Sigmoid colon (tissue), 4 donors: ENCODE measurements at regions not wholly inside any gene's neighbourhood (a gene's known extent, or its start where the extent isn't known, plus 50 kb on each side); places are given as distances from the start of the nearest gene placed in this dataset.

ENCODE experiments used
- EP300 ChIP-seq, 4 donors: sonication (generic); formaldehyde crosslinking; IDR thresholded peaks; one replicate each; pipeline ENCODE4 v1.6.1; 2017; ENCODE audit warnings: antibody characterized with exemption in 4 of 4
- POLR2A ChIP-seq, 2 donors: fragments of 450-650 bp; IDR thresholded peaks; one replicate each; pipeline ENCODE4 v1.6.1; 2016; ENCODE audit warnings: antibody characterized with exemption in 2 of 2, mild to moderate bottlenecking in 2 of 2, moderate library complexity in 2 of 2
- POLR2AphosphoS5 ChIP-seq, 4 donors: sonication (generic); formaldehyde crosslinking; IDR thresholded peaks; one replicate each; pipeline ENCODE4 v1.6.1; 2017; ENCODE audit warnings: antibody characterized with exemption in 4 of 4
- TF ChIP-seq, protein P1 (sequence below), 4 experiments: fragments of 450-650 bp in 3 of 4; fragments of 200-600 bp in 1 of 4; IDR thresholded peaks; one replicate each; pipeline ENCODE4 v1.5.1; 2016 to 2019; ENCODE audit warnings: antibody characterized with exemption in 4 of 4, mild to moderate bottlenecking in 3 of 4, moderate library complexity in 2 of 4

DNA sequence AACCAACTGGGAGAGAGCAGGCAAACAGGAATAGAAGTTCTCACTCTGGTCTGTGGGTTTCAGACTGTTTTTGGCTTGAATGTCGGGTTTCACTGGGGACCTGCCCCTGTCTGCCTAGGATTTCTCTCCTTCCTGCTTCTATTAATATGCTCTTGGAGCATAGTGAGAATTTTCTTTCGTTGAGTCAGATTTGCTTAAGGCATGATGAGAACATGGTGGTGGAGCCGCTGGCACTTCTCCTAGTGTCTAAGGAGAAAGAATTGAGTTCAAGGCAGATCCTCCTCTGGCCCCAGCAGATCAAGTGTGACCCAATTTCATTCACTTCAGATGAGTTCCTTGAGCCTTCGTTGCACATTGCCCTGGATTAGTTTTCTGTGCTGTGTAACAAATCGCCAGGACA is 103.9 kb upstream of the HS6ST1 start:
- TF ChIP-seq, protein P1, sequence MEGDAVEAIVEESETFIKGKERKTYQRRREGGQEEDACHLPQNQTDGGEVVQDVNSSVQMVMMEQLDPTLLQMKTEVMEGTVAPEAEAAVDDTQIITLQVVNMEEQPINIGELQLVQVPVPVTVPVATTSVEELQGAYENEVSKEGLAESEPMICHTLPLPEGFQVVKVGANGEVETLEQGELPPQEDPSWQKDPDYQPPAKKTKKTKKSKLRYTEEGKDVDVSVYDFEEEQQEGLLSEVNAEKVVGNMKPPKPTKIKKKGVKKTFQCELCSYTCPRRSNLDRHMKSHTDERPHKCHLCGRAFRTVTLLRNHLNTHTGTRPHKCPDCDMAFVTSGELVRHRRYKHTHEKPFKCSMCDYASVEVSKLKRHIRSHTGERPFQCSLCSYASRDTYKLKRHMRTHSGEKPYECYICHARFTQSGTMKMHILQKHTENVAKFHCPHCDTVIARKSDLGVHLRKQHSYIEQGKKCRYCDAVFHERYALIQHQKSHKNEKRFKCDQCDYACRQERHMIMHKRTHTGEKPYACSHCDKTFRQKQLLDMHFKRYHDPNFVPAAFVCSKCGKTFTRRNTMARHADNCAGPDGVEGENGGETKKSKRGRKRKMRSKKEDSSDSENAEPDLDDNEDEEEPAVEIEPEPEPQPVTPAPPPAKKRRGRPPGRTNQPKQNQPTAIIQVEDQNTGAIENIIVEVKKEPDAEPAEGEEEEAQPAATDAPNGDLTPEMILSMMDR (IDR thresholded peaks at IDR 0.05), result no peak
- TF ChIP-seq POLR2AphosphoS5 (IDR thresholded peaks at IDR 0.05) (no peak), POLR2A (IDR thresholded peaks at IDR 0.05) (no peak), EP300 (IDR thresholded peaks at IDR 0.05) (no peak)
